ENCODE measurements at regions not wholly inside any gene's neighbourhood (a gene's known extent, or its start where the extent isn't known, plus 50 kb on each side); places are given as distances from the start of the nearest gene placed in this dataset.
"Not testable (repeated sequence)": the region's sequence is repeated elsewhere in the genome, so short reads cannot be mapped to it uniquely, and the experiment has no call there.

DNA sequence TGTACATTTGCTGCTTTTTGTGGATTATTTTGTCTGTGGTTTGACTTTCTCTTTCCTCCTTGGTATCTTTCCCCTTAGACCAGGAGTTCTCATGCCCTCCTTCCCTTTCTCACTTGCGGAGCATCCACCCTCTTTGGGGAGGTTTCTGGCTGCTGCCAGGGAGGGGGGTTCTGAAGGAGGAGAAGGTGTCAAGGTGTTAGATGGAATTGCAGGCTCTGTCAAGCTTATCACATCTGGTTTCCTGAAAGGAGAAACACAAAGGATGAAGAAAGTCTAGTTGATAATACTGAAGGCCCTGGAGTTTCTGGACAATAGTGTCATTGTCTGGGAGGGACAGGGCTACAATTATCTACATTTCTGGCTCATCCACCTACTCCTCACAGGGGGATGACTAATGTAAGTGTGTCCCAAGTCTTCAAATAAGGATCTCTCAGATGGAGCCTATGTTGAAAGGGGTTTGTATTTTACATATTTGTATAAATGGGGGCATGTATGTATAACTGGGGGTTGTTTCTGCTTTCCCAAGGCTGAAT, 217.3 kb upstream of the CCDC196 start:
- Mint-ChIP-seq H3K27ac (no peak overlapping the region), H3K4me3 (no peak overlapping the region), H3K27me3 (no peaks in the 10 kb centered on the region), H3K36me3 (ENCODE audit: low read depth) (no peaks in the 10 kb centered on the region), H3K4me1 (ENCODE audit: low read depth) (no peaks in the 10 kb centered on the region), H3K9me3 (peaks cover 20% of the 10 kb centered on the region)
- intact Hi-C loops (cut with micrococcal nuclease), result no loop called here

- Mint-ChIP-seq H3K36me3 (ENCODE audit: low read depth) (no peaks in the 10 kb centered on the region), H3K4me1 (ENCODE audit: low read depth) (no peaks in the 10 kb centered on the region), H3K9me3 (peaks cover 15% of the 10 kb centered on the region), H3K27me3 (no peaks in the 10 kb centered on the region), H3K27ac (no peak overlapping the region), H3K4me3 (no peak overlapping the region)
- intact Hi-C loops (cut with micrococcal nuclease), result no loop called here
These were observed 213.9 kb upstream of the CCDC196 start for GRCh38 chr14:66272221-66272620.

DNA sequence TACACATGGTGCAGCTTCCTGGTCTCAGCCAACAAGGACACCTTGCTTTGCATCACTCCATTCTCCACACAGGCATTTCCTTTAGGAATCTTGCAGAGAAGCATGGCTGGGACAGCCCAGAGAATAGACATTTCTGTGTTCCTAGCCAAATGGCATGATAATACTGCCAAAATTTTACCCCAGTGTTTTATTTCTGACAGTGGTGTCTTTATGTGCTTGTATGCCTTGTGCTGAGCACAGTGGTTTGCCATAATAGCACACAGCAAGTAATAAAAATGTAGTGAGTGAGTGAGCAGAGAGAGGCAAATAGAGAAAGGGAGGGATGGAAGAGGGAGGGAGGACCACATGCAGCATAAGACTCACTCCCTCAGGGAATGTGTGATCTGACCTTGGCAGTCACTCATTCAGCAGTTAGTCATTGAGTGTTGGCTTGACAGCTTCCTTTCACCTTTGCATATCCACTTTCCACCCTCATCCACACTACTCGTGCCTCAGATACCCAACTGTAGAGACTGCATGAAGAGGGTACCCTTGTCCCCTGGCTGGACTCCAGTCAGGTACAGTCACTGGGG, 212.8 kb upstream of the CCDC196 start:
- intact Hi-C loops (cut with micrococcal nuclease), result no loop called here
- H3K27ac Mint-ChIP-seq, result no peak overlapping the region
- H3K4me1 Mint-ChIP-seq (ENCODE audit: low read depth), result no peaks in the 10 kb centered on the region
- no peak overlapping the region for H3K4me3 Mint-ChIP-seq
- no peaks in the 10 kb centered on the region for H3K36me3 Mint-ChIP-seq (ENCODE audit: low read depth)
- peaks cover 15% of the 10 kb centered on the region for H3K9me3 Mint-ChIP-seq
- H3K27me3 Mint-ChIP-seq, result no peaks in the 10 kb centered on the region

GRCh38 chr14:66278418-66278817, 207.8 kb upstream of the CCDC196 start:
- H3K27me3 Mint-ChIP-seq; H3K4me3 Mint-ChIP-seq; intact Hi-C loops (cut with micrococcal nuclease); H3K4me1 Mint-ChIP-seq (ENCODE audit: low read depth); H3K36me3 Mint-ChIP-seq (ENCODE audit: low read depth); H3K27ac Mint-ChIP-seq: not testable (repeated sequence)
- H3K9me3 Mint-ChIP-seq, result peaks cover 21% of the 10 kb centered on the region

- Mint-ChIP-seq H3K27me3 (no peaks in the 10 kb centered on the region), H3K4me1 (ENCODE audit: low read depth) (no peaks in the 10 kb centered on the region), H3K4me3 (no peak overlapping the region), H3K27ac (no peak overlapping the region), H3K9me3 (peaks cover 21% of the 10 kb centered on the region), H3K36me3 (ENCODE audit: low read depth) (no peaks in the 10 kb centered on the region)
- intact Hi-C loops (cut with micrococcal nuclease), result no loop called here
These were observed 205.0 kb upstream of the CCDC196 start for GRCh38 chr14:66281036-66281776.

GRCh38 chr14:66284346-66284745, 201.8 kb upstream of the CCDC196 start:
- Mint-ChIP-seq H3K36me3 (ENCODE audit: low read depth) (no peaks in the 10 kb centered on the region), H3K27me3 (no peaks in the 10 kb centered on the region), H3K27ac (no peak overlapping the region), H3K4me1 (ENCODE audit: low read depth) (no peaks in the 10 kb centered on the region), H3K4me3 (no peak overlapping the region), H3K9me3 (peaks cover 26% of the 10 kb centered on the region)
- intact Hi-C loops (cut with micrococcal nuclease), result no loop called here

GRCh38 chr14:66288511-66288910, 197.7 kb upstream of the CCDC196 start:
- H3K4me3 Mint-ChIP-seq, result no peak overlapping the region
- H3K9me3 Mint-ChIP-seq, result peaks cover 13% of the 10 kb centered on the region
- no peaks in the 10 kb centered on the region for H3K36me3 Mint-ChIP-seq (ENCODE audit: low read depth)
- H3K27me3 Mint-ChIP-seq, result no peaks in the 10 kb centered on the region
- intact Hi-C loops (cut with micrococcal nuclease), result no loop called here
- no peak overlapping the region for H3K27ac Mint-ChIP-seq
- peaks cover under 1% of the 10 kb centered on the region for H3K4me1 Mint-ChIP-seq (ENCODE audit: low read depth)

DNA sequence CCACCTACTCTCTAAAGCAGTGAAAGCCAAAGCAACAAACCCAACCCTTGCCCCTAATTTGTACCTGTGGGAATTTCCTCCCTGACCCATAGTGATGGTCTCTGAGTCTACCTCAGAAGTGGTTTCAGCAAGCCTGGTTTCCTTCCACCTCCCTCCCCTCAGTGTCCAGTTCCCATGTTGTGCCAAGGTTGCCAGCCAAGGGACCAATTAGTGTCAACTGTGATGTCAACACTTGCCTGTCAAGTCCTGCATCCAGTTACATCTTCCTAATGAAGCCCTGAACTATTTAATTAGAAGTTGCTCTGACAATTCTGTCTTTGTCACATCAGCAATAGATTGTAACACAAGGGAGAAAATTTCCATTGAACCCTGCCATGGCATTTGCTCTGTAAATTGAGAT, 194.4 kb upstream of the CCDC196 start:
- Mint-ChIP-seq H3K27ac (no peak overlapping the region), H3K4me1 (ENCODE audit: low read depth) (peaks cover 6% of the 10 kb centered on the region), H3K36me3 (ENCODE audit: low read depth) (no peaks in the 10 kb centered on the region), H3K27me3 (no peaks in the 10 kb centered on the region), H3K4me3 (no peak overlapping the region), H3K9me3 (peaks cover 19% of the 10 kb centered on the region)
- intact Hi-C loops (cut with micrococcal nuclease), result no loop called here

GRCh38 chr14:66293533-66294105, 192.6 kb upstream of the CCDC196 start:
- intact Hi-C loops (cut with micrococcal nuclease), result no loop called here
- H3K27me3 Mint-ChIP-seq, result no peaks in the 10 kb centered on the region
- no peaks in the 10 kb centered on the region for H3K36me3 Mint-ChIP-seq (ENCODE audit: low read depth)
- no peak overlapping the region for H3K27ac Mint-ChIP-seq
- H3K4me3 Mint-ChIP-seq, result no peak overlapping the region
- H3K4me1 Mint-ChIP-seq (ENCODE audit: low read depth), result peaks cover 6% of the 10 kb centered on the region
- peaks cover 23% of the 10 kb centered on the region for H3K9me3 Mint-ChIP-seq

DNA sequence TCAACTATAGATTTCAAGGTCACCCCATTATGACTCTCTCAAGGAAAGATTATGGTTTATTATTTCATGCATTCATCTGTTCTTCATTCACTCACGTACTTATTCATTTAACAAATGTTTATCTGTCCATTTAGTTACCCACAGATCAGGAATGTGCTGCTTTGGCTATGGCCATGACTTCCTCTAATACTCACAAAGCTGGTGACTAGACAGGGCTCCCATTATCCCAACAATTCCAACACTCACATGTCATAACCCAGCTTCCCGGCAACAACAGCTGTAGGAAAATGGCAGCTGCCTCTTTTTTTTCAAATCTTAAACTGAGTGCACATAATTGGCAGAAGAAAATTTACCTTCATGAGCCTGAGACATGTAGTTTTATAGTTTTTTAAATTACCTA, 190.8 kb upstream of the CCDC196 start:
- Mint-ChIP-seq H3K27ac (no peak overlapping the region), H3K36me3 (ENCODE audit: low read depth) (no peaks in the 10 kb centered on the region), H3K4me3 (no peak overlapping the region), H3K4me1 (ENCODE audit: low read depth) (peaks cover 6% of the 10 kb centered on the region), H3K27me3 (no peaks in the 10 kb centered on the region), H3K9me3 (peaks cover 32% of the 10 kb centered on the region)
- intact Hi-C loops (cut with micrococcal nuclease), result no loop called here

- Mint-ChIP-seq H3K27me3 (no peaks in the 10 kb centered on the region), H3K4me3 (no peak overlapping the region), H3K9me3 (peaks cover 53% of the 10 kb centered on the region), H3K36me3 (ENCODE audit: low read depth) (no peaks in the 10 kb centered on the region), H3K4me1 (ENCODE audit: low read depth) (no peaks in the 10 kb centered on the region), H3K27ac (no peak overlapping the region)
- intact Hi-C loops (cut with micrococcal nuclease), result no loop called here
These were observed 185.3 kb upstream of the CCDC196 start for GRCh38 chr14:66300886-66301285.

DNA sequence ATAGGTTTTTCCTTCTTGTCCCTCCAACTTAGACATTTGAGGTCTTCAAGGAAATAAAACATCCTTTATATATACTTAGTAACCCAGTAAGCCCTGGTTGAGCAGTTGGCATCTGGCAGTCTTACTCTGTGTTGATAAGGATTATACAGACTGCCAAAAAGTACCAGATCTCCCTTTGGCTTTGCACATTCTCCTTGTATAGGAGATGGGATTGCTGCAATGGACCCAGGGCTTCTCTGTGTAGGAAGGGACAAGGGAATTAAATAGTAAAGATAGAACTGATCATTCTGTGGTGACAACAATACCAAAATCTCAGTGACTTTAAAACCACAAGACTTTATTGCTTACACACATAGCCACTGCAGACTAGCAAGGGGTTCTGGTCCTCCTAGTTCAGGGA, 180.1 kb upstream of the CCDC196 start:
- no peaks in the 10 kb centered on the region for H3K36me3 Mint-ChIP-seq (ENCODE audit: low read depth)
- intact Hi-C loops (cut with micrococcal nuclease), result no loop called here
- no peak overlapping the region for H3K4me3 Mint-ChIP-seq
- H3K9me3 Mint-ChIP-seq, result peaks cover 48% of the 10 kb centered on the region
- no peaks in the 10 kb centered on the region for H3K4me1 Mint-ChIP-seq (ENCODE audit: low read depth)
- no peaks in the 10 kb centered on the region for H3K27me3 Mint-ChIP-seq
- H3K27ac Mint-ChIP-seq, result no peak overlapping the region

- Mint-ChIP-seq H3K4me3 (no peak overlapping the region), H3K9me3 (peaks cover 33% of the 10 kb centered on the region), H3K36me3 (ENCODE audit: low read depth) (no peaks in the 10 kb centered on the region), H3K27me3 (no peaks in the 10 kb centered on the region), H3K4me1 (ENCODE audit: low read depth) (no peaks in the 10 kb centered on the region), H3K27ac (no peak overlapping the region)
- intact Hi-C loops (cut with micrococcal nuclease), result no loop called here
These were observed 175.1 kb upstream of the CCDC196 start for GRCh38 chr14:66311058-66311457.

GRCh38 chr14:66311990-66312389, 174.2 kb upstream of the CCDC196 start:
- Mint-ChIP-seq H3K36me3 (ENCODE audit: low read depth) (no peaks in the 10 kb centered on the region), H3K4me3 (no peak overlapping the region), H3K27me3 (no peaks in the 10 kb centered on the region), H3K4me1 (ENCODE audit: low read depth) (no peaks in the 10 kb centered on the region), H3K9me3 (peaks cover 40% of the 10 kb centered on the region), H3K27ac (no peak overlapping the region)
- intact Hi-C loops (cut with micrococcal nuclease), result no loop called here
